Fibroblast of the aortic adventitia (primary cell): ENCODE measurements at regions not wholly inside any gene's neighbourhood (a gene's known extent, or its start where the extent isn't known, plus 50 kb on each side); places are given as distances from the start of the nearest gene placed in this dataset.

Experiments used
- DNase-seq: peaks from one replicate; pipeline ENCODE4 v3.0.0-alpha.2; 2010; ENCODE audit warnings: low read depth
- H3K4me3 ChIP-seq: 2 replicates; pipeline ENCODE4 v1.5.1; 2011; ENCODE audit warnings: low read depth, mild to moderate bottlenecking, control low read depth, low read length, moderate library complexity
- CTCF ChIP-seq: IDR thresholded peaks from 2 replicates; pipeline ENCODE4 v1.5.1; 2011; ENCODE audit warnings: mild to moderate bottlenecking, low read length, control low read depth, inconsistent platforms; ENCODE audit not compliant: insufficient read depth

- H3K4me3 ChIP-seq: no peak overlapping the region
- TF ChIP-seq CTCF: no peak
- DNase-seq: no peak
Measured at GRCh38 chr22:48256776-48257684, 1494.6 kb downstream of the TBC1D22A start.

GRCh38 chr22:48256041-48256739 is 1493.7 kb downstream of the TBC1D22A start:
- H3K4me3 ChIP-seq: no peak overlapping the region
- no peak for TF ChIP-seq CTCF
- no peak for DNase-seq

GRCh38 chr22:48254311-48254873 is 1491.9 kb downstream of the TBC1D22A start:
- no peak for TF ChIP-seq CTCF
- H3K4me3 ChIP-seq: no peak overlapping the region
- no peak for DNase-seq

- no peak for TF ChIP-seq CTCF
- no peak overlapping the region for H3K4me3 ChIP-seq
- no peak for DNase-seq
Measured at GRCh38 chr22:48253573-48253972, 1491.1 kb downstream of the TBC1D22A start.

GRCh38 chr22:48253136-48253535 is 1490.7 kb downstream of the TBC1D22A start:
- TF ChIP-seq CTCF: no peak
- no peak for DNase-seq
- no peak overlapping the region for H3K4me3 ChIP-seq

GRCh38 chr22:48251629-48252028 is 1489.2 kb downstream of the TBC1D22A start:
- no peak for DNase-seq
- H3K4me3 ChIP-seq: no peak overlapping the region

More at GRCh38 chr22:48251629-48252028, 1489.2 kb downstream of the TBC1D22A start:
- TF ChIP-seq CTCF: no peak
